Transverse colon (tissue), 4 donors: ENCODE measurements at regions not wholly inside any gene's neighbourhood (a gene's known extent, or its start where the extent isn't known, plus 50 kb on each side); places are given as distances from the start of the nearest gene placed in this dataset.
A peak's percentile ranks its signal among the peaks of the same experiment; 100 is the strongest.
"Not testable (repeated sequence)": the region's sequence is repeated elsewhere in the genome, so short reads cannot be mapped to it uniquely, and the experiment has no call there.

Experiments used
- DNase-seq: peaks from one replicate; pipeline ENCODE4 v3.0.0-alpha.2; 2019
- H3K27ac ChIP-seq, 4 donors: fragments of 200-600 bp; sonication (generic); 2 replicates each; pipeline ENCODE4 v1.5.1; 2016 to 2018; ENCODE audit warnings: inconsistent platforms in 4 of 4
- H3K27me3 ChIP-seq: fragments of 200-600 bp; sonication (generic); 2 replicates; pipeline ENCODE4 v1.5.1; 2017; ENCODE audit warnings: inconsistent platforms
- H3K36me3 ChIP-seq, 4 donors: fragments of 200-600 bp; sonication (generic); 2 replicates each; pipeline ENCODE4 v1.5.1; 2017 to 2019; ENCODE audit warnings: inconsistent platforms in 4 of 4
- H3K4me1 ChIP-seq, 4 donors: fragments of 200-600 bp; sonication (generic); 2 replicates each; pipeline ENCODE4 v1.5.1; 2017 to 2020; ENCODE audit warnings: inconsistent platforms in 4 of 4
- H3K4me3 ChIP-seq, 4 donors: fragments of 200-600 bp; sonication (generic); 1 replicate in 1 of 4; 2 replicates in 3 of 4; pipeline versions ENCODE4 v1.5.1 to v1.6.1; 2017 to 2019; ENCODE audit warnings: inconsistent platforms in 4 of 4
- H3K9me3 ChIP-seq, 2 donors: fragments of 200-600 bp; sonication (generic); 2 replicates each; pipeline ENCODE4 v1.5.1; 2017 to 2019; ENCODE audit warnings: inconsistent platforms in 2 of 2
- EP300 ChIP-seq: sonication (generic); formaldehyde crosslinking; IDR thresholded peaks from one replicate; pipeline ENCODE4 v1.6.1; 2017; ENCODE audit warnings: antibody characterized with exemption, low read depth
- POLR2A ChIP-seq: fragments of 450-650 bp; IDR thresholded peaks from one replicate; pipeline ENCODE4 v1.6.1; 2016; ENCODE audit warnings: antibody characterized with exemption, mild to moderate bottlenecking, moderate library complexity
- POLR2AphosphoS5 ChIP-seq, 3 donors: sonication (generic); formaldehyde crosslinking; IDR thresholded peaks; one replicate each; pipeline ENCODE4 v1.6.1; 2016; ENCODE audit warnings: antibody characterized with exemption in 3 of 3
- WGBS, 2 donors: methylation state at CpG; one replicate each; pipeline ENCODE4 v1.1.5; 2018; ENCODE audit warnings: low coverage in 1 of 2; 5-methylcytosine and 5-hydroxymethylcytosine counted together
- in situ Hi-C, 4 donors: fragments of 200-750 bp; cut with MboI; loops; one replicate each; pipeline versions ENCODE4 v1.15.0 to v1.15.1; 2017; ENCODE audit warnings: low sequenced_read_pairs in 3 of 4, low pct_ligation_motif_present in 1 of 4, low pct_unique_long_range_greater_than_20kb in 1 of 4
- intact Hi-C: fragments of 100-400 bp; cut with DNase I; formaldehyde crosslinking; loops from one replicate; pipeline ENCODE4 v1.15.1; 2023; ENCODE audit warnings: low total_unique reads
- TF ChIP-seq, protein P1 (sequence below), 5 experiments: fragments of 200-600 bp in 3 of 5; fragments of 450-650 bp in 2 of 5; sonication (generic) in 3 of 5; IDR thresholded peaks; 1 replicate in 2 of 5; 2 replicates in 3 of 5; pipeline ENCODE4 v1.5.1; 2016 to 2017; ENCODE audit warnings: antibody characterized with exemption in 5 of 5, inconsistent platforms in 3 of 5, mild to moderate bottlenecking in 2 of 5, moderate library complexity in 1 of 5

DNA sequence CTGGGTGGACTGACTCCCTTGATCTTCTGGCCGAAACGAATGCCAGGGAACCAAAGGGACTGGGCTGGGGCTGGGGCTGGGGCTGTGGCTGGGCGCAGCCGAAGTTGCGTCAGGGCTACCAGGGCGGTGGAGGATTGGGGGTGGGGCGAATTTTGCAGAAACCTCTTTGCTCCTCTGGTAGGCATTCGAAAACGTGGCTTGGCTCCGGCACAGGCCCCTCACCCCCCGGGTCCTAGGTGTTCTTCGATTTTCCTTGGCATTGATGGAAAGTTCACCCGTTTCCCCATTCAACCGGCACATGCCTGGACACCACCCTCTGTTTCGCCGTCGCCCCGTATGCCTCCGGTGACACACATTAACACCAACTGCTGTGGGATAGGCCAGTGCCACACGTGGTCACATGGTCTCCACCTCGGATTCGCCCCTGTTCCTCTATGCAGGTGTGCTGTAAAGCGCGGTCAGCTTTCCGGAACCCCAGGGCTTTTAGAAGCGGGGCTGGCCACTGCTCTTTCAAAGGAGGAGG is 477.1 kb downstream of the SPATA31A7 start:
- Histone ChIP-seq H3K4me1 (no peaks in the 10 kb centered on the region), H3K27me3 (no peaks in the 10 kb centered on the region), H3K27ac (no peak overlapping the region), H3K4me3 (no peak overlapping the region), H3K36me3 (no peaks in the 10 kb centered on the region), H3K9me3 (no peaks in the 10 kb centered on the region)
- TF ChIP-seq, protein P1, sequence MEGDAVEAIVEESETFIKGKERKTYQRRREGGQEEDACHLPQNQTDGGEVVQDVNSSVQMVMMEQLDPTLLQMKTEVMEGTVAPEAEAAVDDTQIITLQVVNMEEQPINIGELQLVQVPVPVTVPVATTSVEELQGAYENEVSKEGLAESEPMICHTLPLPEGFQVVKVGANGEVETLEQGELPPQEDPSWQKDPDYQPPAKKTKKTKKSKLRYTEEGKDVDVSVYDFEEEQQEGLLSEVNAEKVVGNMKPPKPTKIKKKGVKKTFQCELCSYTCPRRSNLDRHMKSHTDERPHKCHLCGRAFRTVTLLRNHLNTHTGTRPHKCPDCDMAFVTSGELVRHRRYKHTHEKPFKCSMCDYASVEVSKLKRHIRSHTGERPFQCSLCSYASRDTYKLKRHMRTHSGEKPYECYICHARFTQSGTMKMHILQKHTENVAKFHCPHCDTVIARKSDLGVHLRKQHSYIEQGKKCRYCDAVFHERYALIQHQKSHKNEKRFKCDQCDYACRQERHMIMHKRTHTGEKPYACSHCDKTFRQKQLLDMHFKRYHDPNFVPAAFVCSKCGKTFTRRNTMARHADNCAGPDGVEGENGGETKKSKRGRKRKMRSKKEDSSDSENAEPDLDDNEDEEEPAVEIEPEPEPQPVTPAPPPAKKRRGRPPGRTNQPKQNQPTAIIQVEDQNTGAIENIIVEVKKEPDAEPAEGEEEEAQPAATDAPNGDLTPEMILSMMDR (IDR thresholded peaks at IDR 0.05), result no peak
- TF ChIP-seq EP300 (no peak), POLR2AphosphoS5 (IDR thresholded peaks at IDR 0.05) (no peak), POLR2A (no peak)
- 84% methylated on average over 26 of the region's 26 CpGs; no CpG with 5 or more reads in 1 of the 2 donors for WGBS, 2 donors
- in situ Hi-C loops, result no loop called here
- peak; percentile 2 for DNase-seq
- intact Hi-C loops, result no loop called here

DNA sequence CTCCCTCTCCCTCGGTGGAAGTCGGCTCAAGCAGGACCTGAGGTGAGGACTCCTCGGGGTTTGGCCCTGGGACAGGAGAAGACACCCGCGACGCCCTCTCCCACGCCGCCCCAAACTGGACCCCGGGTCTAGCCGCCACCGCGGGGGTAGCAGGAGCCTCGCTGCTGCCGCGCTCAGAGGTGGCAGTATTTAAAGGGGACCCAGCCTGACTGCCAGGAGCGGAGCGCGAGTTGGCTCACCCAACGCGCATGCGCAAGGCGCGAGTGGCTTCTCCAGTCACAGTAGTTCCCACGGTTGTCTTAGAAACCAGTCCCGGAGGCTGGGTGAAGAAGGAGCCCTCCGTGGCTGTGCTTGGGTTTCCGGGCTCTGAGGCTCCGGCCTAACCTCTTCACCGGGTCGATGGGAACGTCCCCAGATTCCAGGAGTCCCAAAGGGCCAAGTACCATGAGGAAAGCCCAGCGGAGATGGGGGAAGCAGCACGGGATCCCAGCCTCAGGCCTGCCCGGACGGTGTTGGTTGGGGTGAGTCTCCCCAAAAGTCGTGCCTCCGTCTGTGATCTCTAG is 477.8 kb downstream of the SPATA31A7 start:
- no peaks in the 10 kb centered on the region for H3K36me3 ChIP-seq
- no peaks in the 10 kb centered on the region for H3K4me1 ChIP-seq
- intact Hi-C loops (no loop called here), in situ Hi-C loops (no loop called here)
- 93% methylated on average over 36 of the region's 37 CpGs; no CpG with 5 or more reads in 1 of the 2 donors for WGBS, 2 donors
- H3K27me3 ChIP-seq, result no peaks in the 10 kb centered on the region
- DNase-seq, result peak; percentile 5
- no peaks in the 10 kb centered on the region for H3K9me3 ChIP-seq
- no peak for TF ChIP-seq EP300
- TF ChIP-seq, protein P1 (IDR thresholded peaks at IDR 0.05), result no peak
- TF ChIP-seq POLR2AphosphoS5 (IDR thresholded peaks at IDR 0.05), result no peak
- TF ChIP-seq POLR2A, result no peak
- no peak overlapping the region for H3K27ac ChIP-seq
- H3K4me3 ChIP-seq, result no peak overlapping the region

DNA sequence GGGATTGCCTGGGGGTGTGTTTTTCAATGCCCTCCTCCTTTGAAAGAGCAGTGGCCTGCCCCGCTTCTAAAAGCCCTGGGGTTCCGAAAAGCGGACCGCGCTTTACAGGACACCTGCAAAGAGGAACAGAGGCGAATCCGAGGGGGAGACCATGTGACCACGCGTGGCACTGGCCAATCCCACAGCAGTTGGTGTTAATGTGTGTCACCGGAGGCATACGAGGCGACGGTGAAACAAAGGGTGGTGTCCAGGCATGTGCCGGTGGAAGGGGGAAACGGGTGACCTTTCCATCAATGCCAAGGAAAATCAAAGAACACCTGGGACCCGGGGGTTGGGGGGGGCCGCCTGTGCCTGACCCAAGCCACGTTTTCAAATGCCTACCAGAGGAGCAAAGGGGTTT is 478.4 kb downstream of the SPATA31A7 start:
- H3K27ac ChIP-seq, in situ Hi-C loops, H3K36me3 ChIP-seq, intact Hi-C loops, H3K27me3 ChIP-seq, H3K9me3 ChIP-seq, H3K4me3 ChIP-seq, H3K4me1 ChIP-seq, DNase-seq: not testable (repeated sequence)
- 81% methylated on average over 12 to 18 of the region's 18 CpGs for WGBS, 2 donors

DNA sequence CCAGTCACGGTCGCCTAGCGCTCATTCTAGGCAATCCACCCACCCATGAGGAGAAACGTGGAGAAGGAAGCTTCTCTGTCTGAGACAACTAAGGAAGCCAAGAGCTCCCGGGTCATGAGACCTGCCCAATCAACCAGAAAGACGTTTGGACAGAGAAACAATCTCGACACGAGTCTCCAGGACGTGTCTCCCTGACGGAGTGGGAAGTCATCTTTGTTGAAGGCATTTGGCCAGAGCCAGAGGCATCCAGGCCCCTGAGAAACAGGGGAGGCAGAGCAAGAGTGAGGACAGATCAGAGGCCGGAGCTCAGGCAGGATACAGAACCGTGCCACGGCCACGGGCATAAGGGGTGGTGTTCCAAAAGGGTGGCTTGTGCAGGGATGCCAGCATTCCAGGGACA is 479.0 kb downstream of the SPATA31A7 start:
- Histone ChIP-seq H3K27me3 (no peaks in the 10 kb centered on the region), H3K4me1 (no peaks in the 10 kb centered on the region), H3K4me3 (no peak overlapping the region), H3K9me3 (no peaks in the 10 kb centered on the region), H3K27ac (no peak overlapping the region), H3K36me3 (no peaks in the 10 kb centered on the region)
- in situ Hi-C loops, result no loop called here
- TF ChIP-seq, protein P1 (IDR thresholded peaks at IDR 0.05), result no peak
- TF ChIP-seq POLR2A, result no peak
- TF ChIP-seq POLR2AphosphoS5 (IDR thresholded peaks at IDR 0.05), result no peak
- no peak for TF ChIP-seq EP300
- WGBS, 2 donors, result 79 to 88% methylated on average over 5 to 14 of the region's 14 CpGs
- DNase-seq, result no peak
- intact Hi-C loops, result no loop called here

DNA sequence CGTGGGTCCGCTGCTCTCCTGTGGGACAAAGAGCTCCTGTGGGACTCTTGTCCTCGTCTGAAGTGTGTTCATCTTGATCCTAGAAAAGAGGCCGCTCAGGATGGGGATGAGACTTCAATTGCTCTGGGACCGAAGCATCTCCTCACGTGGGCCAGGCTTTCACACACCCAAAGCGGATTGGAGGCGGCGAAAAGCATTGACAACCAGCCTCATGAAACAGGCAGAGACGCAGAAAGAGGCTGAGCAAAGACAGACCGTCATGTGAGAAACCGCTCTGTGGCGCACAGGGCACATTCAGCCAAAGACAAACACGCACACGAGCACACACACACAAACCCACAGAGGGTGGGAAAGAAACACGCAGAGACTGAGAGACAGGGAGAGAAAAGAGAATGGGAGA is 479.5 kb downstream of the SPATA31A7 start:
- no peak overlapping the region for H3K4me3 ChIP-seq
- no peaks in the 10 kb centered on the region for H3K4me1 ChIP-seq
- no peak overlapping the region for H3K27ac ChIP-seq
- H3K27me3 ChIP-seq, result no peaks in the 10 kb centered on the region
- H3K36me3 ChIP-seq, result no peaks in the 10 kb centered on the region
- in situ Hi-C loops, result no loop called here
- peak; percentile 2 for DNase-seq
- H3K9me3 ChIP-seq, result no peaks in the 10 kb centered on the region
- intact Hi-C loops, result no loop called here
- TF ChIP-seq, protein P1 (IDR thresholded peaks at IDR 0.05), result no peak
- TF ChIP-seq POLR2A, result no peak
- TF ChIP-seq POLR2AphosphoS5 (IDR thresholded peaks at IDR 0.05), result no peak
- no peak for TF ChIP-seq EP300
- WGBS, 2 donors, result 84 to 88% methylated on average over 3 to 16 of the region's 16 CpGs

DNA sequence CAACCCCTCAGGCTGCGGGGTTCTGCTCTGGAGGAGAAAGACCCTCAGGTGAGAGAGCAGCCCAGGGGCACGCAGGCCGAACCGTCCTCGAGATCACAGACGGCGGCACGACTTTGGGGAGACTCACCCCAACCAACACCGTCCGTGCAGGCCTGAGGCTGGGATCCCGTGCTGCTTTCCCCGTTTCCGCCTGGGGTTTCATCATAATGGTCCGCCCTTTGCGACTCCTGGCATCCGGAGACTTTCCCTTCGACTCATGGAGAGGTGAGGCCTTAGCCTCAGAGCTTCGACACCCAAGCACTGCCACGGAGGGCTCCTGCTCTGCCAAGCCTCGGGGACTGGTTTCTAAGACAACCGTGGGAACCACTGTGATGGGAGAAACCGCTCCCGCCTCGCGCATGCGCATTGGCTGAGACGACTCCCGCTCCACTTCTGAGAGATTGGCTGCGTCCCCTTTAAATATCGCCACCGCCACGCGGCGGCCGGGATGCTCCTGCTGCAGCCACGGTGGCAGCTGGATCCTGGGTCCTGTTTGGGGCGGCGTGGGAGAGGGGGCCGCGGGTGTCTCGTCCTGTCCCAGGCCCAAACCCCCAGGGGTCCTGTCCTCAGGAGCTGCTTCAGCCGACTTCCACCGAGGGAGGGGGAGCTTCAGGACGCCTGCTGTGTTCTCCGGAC is 480.1 kb downstream of the SPATA31A7 start:
- 89% methylated on average over 45 of the region's 45 CpGs; no CpG with 5 or more reads in 1 of the 2 donors for WGBS, 2 donors
- H3K9me3 ChIP-seq, H3K27ac ChIP-seq, H3K27me3 ChIP-seq, DNase-seq, H3K4me3 ChIP-seq, intact Hi-C loops, H3K36me3 ChIP-seq, in situ Hi-C loops, H3K4me1 ChIP-seq: not testable (repeated sequence)
